GM12878 (cell line): ENCODE measurements at regions not wholly inside any gene's neighbourhood (a gene's known extent, or its start where the extent isn't known, plus 50 kb on each side); places are given as distances from the start of the nearest gene placed in this dataset.

Experiments used
- ATAC-seq: fragments of 200-7000 bp; cut with Tn5 transposase; 3 replicates; pipeline ENCODE4 v1.9.1; 2020; ENCODE audit warnings: mild to moderate bottlenecking, moderate library complexity
- BruUV-seq: library from RNA; stranded (reverse); fragments of 400-500 nt; replicated peaks from 2 replicates; lab custom pipeline; 2021; lab: Mats Ljungman, UMichigan
- CTCF ChIA-PET: fragments of 300-600 bp; sonication (Branson Sonifier 250); formaldehyde crosslinking; extraction: SDS; loops from one replicate; lab custom pipeline; 2021; ENCODE audit warnings: inconsistent platforms; lab: Yijun Ruan, JAX
- POLR2A ChIA-PET: fragments of 350-600 bp; formaldehyde crosslinking; extraction: SDS; loops from one replicate; lab custom pipeline; 2021; ENCODE audit warnings: inconsistent platforms; lab: Charles Lee
- RAD21 ChIA-PET: fragments of 300-600 bp; sonication (Branson Sonifier 250); formaldehyde crosslinking; loops from one replicate; lab custom pipeline; 2023; ENCODE audit warnings: antibody characterized with exemption; ENCODE audit not compliant: unreplicated experiment; lab: Charles Lee
- SMC1A ChIA-PET: fragments of 300-600 bp; sonication (Branson Sonifier 250); formaldehyde crosslinking; loops from one replicate; lab custom pipeline; 2023; ENCODE audit not compliant: unreplicated experiment, uncharacterized antibody; lab: Charles Lee
- DNase-seq: peaks from one replicate; pipeline ENCODE4 v3.0.0-alpha.2; 2011; ENCODE audit warnings: low read depth, low spot score
- FAIRE-seq: peaks from 3 replicates; lab custom pipeline; 2011; peaks lifted over from hg19 to GRCh38; lab: Jason Lieb, UNC
- H2AFZ ChIP-seq: 2 replicates; pipeline ENCODE4 v1.6.0; 2011; ENCODE audit warnings: low read depth, low read length, control low read depth; ENCODE audit not compliant: control insufficient read depth
- H3K27ac ChIP-seq: 2 replicates; pipeline ENCODE4 v1.5.1; 2011; ENCODE audit warnings: control low read depth; ENCODE audit not compliant: control insufficient read depth, insufficient read depth
- H3K27me3 ChIP-seq, 2 experiments: replicated peaks in 1 of 2; 2 replicates each; pipeline versions ENCODE4 v1.6.0 to v1.6.1; 2011; ENCODE audit warnings: low read length in 1 of 2; ENCODE audit not compliant: control insufficient read depth in 2 of 2, insufficient read depth in 2 of 2
- H3K36me3 ChIP-seq, 2 experiments: 2 replicates each; pipeline ENCODE4 v1.5.1; 2011; ENCODE audit warnings: low read length in 1 of 2; ENCODE audit not compliant: control insufficient read depth in 2 of 2, insufficient read depth in 2 of 2
- H3K4me1 ChIP-seq: 2 replicates; pipeline ENCODE4 v1.6.1; 2011; ENCODE audit warnings: mild to moderate bottlenecking, low read length, moderate library complexity, mixed read lengths; ENCODE audit not compliant: control insufficient read depth, insufficient read depth
- H3K4me2 ChIP-seq: 2 replicates; pipeline ENCODE4 v1.6.0; 2011; ENCODE audit warnings: control low read depth; ENCODE audit not compliant: control insufficient read depth, insufficient read depth
- H3K4me3 ChIP-seq: fragments of 200-600 bp; sonication (generic); 2 replicates; pipeline ENCODE4 v1.5.1; 2016
- H3K79me2 ChIP-seq: 2 replicates; pipeline ENCODE4 v1.6.0; 2011; ENCODE audit warnings: low read length; ENCODE audit not compliant: control insufficient read depth, insufficient read depth
- H3K9ac ChIP-seq: 2 replicates; pipeline ENCODE4 v1.8.0; 2011; ENCODE audit warnings: low read length, control low read depth, mixed read lengths; ENCODE audit not compliant: control insufficient read depth, insufficient read depth
- H3K9me3 ChIP-seq: replicated peaks from 3 replicates; pipeline ENCODE4 v1.5.1; 2011; ENCODE audit warnings: mild to moderate bottlenecking, low read length; ENCODE audit not compliant: control insufficient read depth, insufficient read depth
- H4K20me1 ChIP-seq: 2 replicates; pipeline ENCODE4 v1.6.0; 2011; ENCODE audit not compliant: control insufficient read depth, insufficient read depth
- BHLHE40 ChIP-seq, 2 experiments: fragments of 450-650 bp in 1 of 2; IDR thresholded peaks; 2 replicates each; pipeline ENCODE4 v1.6.1; 2011 to 2017; ENCODE audit warnings: low read depth in 2 of 2, borderline replicate concordance in 1 of 2, improper control_type of control experiment in 1 of 2, low read length in 1 of 2, mild to moderate bottlenecking in 1 of 2
- CBX3 ChIP-seq: fragments of 200-600 bp; sonication (generic); IDR thresholded peaks from 2 replicates; pipeline ENCODE4 v1.6.1; 2016; ENCODE audit warnings: low read depth, borderline replicate concordance
- CEBPB ChIP-seq, 2 experiments: fragments of 150-350 bp in 1 of 2; IDR thresholded peaks; 2 replicates each; pipeline ENCODE4 v1.6.1; 2012 to 2014; ENCODE audit warnings: low read depth in 2 of 2, low read length in 2 of 2, borderline replicate concordance in 1 of 2, inconsistent platforms in 1 of 2
- DPF2 ChIP-seq: fragments of 450-650 bp; IDR thresholded peaks from 2 replicates; pipeline ENCODE4 v1.6.1; 2017; ENCODE audit warnings: mild to moderate bottlenecking
- HDAC2 ChIP-seq: fragments of 200-600 bp; sonication (generic); IDR thresholded peaks from 2 replicates; pipeline ENCODE4 v1.6.1; 2017
- HDAC6 ChIP-seq: fragments of 200-600 bp; sonication (generic); IDR thresholded peaks from one replicate; pipeline ENCODE4 v1.8.0; 2017; ENCODE audit warnings: antibody characterized with exemption; ENCODE audit not compliant: unreplicated experiment
- KAT2A ChIP-seq: conservative IDR thresholded peaks from 2 replicates; pipeline ENCODE4 v1.6.1; 2011; ENCODE audit warnings: low read depth, low read length; ENCODE audit not compliant: control insufficient read depth
- KDM1A ChIP-seq: fragments of 200-600 bp; sonication (generic); IDR thresholded peaks from 2 replicates; pipeline ENCODE4 v1.6.1; 2016; ENCODE audit warnings: borderline replicate concordance
- MXI1 ChIP-seq: fragments of 150-350 bp; IDR thresholded peaks from 2 replicates; pipeline ENCODE4 v1.6.1; 2011; ENCODE audit warnings: low read depth, mild to moderate bottlenecking, inconsistent platforms, low read length, improper control_type of control experiment
- NR2C1 ChIP-seq: fragments of 450-650 bp; IDR thresholded peaks from 2 replicates; pipeline ENCODE4 v1.6.1; 2017; ENCODE audit warnings: antibody characterized with exemption, mild to moderate bottlenecking, moderate library complexity
- POLR2AphosphoS2 ChIP-seq: IDR thresholded peaks from 2 replicates; pipeline ENCODE4 v1.6.1; 2011; ENCODE audit warnings: low read depth, mild to moderate bottlenecking, low read length, improper control_type of control experiment, moderate library complexity
- RBBP5 ChIP-seq: fragments of 200-600 bp; sonication (generic); conservative IDR thresholded peaks from 2 replicates; pipeline ENCODE4 v1.6.1; 2016
- RUNX3 ChIP-seq: IDR thresholded peaks from 2 replicates; pipeline ENCODE4 v1.6.1; 2012; ENCODE audit warnings: low read length, inconsistent platforms
- SPI1 ChIP-seq: IDR thresholded peaks from 2 replicates; pipeline ENCODE4 v1.6.1; 2011; ENCODE audit warnings: low read depth, mild to moderate bottlenecking, low read length, moderate library complexity, borderline replicate concordance; ENCODE audit not compliant: insufficient read depth
- STAT3 ChIP-seq: IDR thresholded peaks from 2 replicates; pipeline ENCODE4 v1.6.1; 2011; ENCODE audit warnings: low read depth, low read length, improper control_type of control experiment
- TAF1 ChIP-seq: IDR thresholded peaks from 2 replicates; pipeline ENCODE4 v1.6.1; 2011; ENCODE audit warnings: mild to moderate bottlenecking, low read depth, low read length, borderline replicate concordance
- ZSCAN29 ChIP-seq: fragments of 450-650 bp; IDR thresholded peaks from 2 replicates; pipeline ENCODE4 v1.6.1; 2017; ENCODE audit warnings: mild to moderate bottlenecking, moderate library complexity
- ZZZ3 ChIP-seq: IDR thresholded peaks from 2 replicates; pipeline ENCODE4 v1.6.1; 2011; ENCODE audit warnings: low read depth; ENCODE audit not compliant: control insufficient read depth, insufficient read length
- WGBS: methylation state at CpG from one replicate; pipeline ENCODE4 v1.1.6; 2016; ENCODE audit warnings: low lambda C conversion rate; ENCODE audit not compliant: insufficient replicate concordance, insufficient coverage; ENCODE audit errors: missing lambda C conversion rate; 5-methylcytosine and 5-hydroxymethylcytosine counted together
- in situ Hi-C: fragments of 300-500 bp; cut with MboI; formaldehyde crosslinking; loops from 9 replicates; pipeline ENCODE4 v1.14.3; 2018; ENCODE audit warnings: mixed read lengths
- intact Hi-C: fragments of 100-400 bp; cut with micrococcal nuclease; formaldehyde crosslinking; loops from one replicate; pipeline ENCODE4 v1.14.2; 2022; ENCODE audit not compliant: unreplicated experiment
- TF ChIP-seq, protein P1 (sequence below): fragments of 450-650 bp; IDR thresholded peaks from 2 replicates; pipeline ENCODE4 v1.6.1; 2018; ENCODE audit warnings: mild to moderate bottlenecking, low read depth, moderate library complexity; ENCODE audit not compliant: partially characterized antibody

DNA sequence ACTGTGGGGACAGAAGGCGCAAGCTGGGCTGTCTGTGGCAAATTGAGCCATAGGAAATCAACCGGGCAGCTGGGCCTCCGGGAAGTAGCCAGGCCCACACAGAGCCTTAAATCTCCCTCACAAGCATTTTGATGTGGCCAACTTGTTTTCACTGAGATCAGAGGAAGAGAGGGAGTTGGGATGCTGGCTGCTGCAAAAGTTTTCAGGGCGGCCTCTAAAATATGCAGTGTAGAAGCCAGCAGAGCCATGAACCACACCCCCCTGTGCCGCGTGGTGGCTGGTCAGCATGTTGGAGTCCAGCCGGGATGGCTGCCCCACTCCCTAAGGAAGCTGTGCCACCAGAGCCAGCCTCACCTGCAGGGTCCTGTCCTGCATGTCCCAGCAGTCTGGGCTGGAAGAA is 167.4 kb downstream of the CDC5L start:
- intact Hi-C loops: no loop called here
- Histone ChIP-seq H3K27ac (no peak overlapping the region), H3K79me2 (no peaks in the 10 kb centered on the region), H3K4me2 (no peak overlapping the region), H4K20me1 (no peaks in the 10 kb centered on the region), H3K9me3 (no peaks in the 10 kb centered on the region), H3K4me3 (no peak overlapping the region), H3K36me3 (no peaks in the 10 kb centered on the region), H2AFZ (no peak overlapping the region), H3K27me3 (peaks cover 0 to 1% of the 10 kb centered on the region in 2 experiments; a peak in 1 of 4 replicates), H3K4me1 (no peaks in the 10 kb centered on the region), H3K9ac (no peak overlapping the region)
- ChIA-PET POLR2A (no interaction called here), CTCF (no interaction called here), SMC1A (no interaction called here), RAD21 (no interaction called here)
- in situ Hi-C loops: no loop called here
- no TSS peak for BruUV-seq
- FAIRE-seq (no peak), DNase-seq (no peak), ATAC-seq (no peak)
- WGBS: 61% methylated on average over 7 of the region's 7 CpGs
- TF ChIP-seq NR2C1: no peak
- TF ChIP-seq TAF1: no peak
- no peak for TF ChIP-seq POLR2AphosphoS2
- no peak for TF ChIP-seq KAT2A
- TF ChIP-seq, protein P1, sequence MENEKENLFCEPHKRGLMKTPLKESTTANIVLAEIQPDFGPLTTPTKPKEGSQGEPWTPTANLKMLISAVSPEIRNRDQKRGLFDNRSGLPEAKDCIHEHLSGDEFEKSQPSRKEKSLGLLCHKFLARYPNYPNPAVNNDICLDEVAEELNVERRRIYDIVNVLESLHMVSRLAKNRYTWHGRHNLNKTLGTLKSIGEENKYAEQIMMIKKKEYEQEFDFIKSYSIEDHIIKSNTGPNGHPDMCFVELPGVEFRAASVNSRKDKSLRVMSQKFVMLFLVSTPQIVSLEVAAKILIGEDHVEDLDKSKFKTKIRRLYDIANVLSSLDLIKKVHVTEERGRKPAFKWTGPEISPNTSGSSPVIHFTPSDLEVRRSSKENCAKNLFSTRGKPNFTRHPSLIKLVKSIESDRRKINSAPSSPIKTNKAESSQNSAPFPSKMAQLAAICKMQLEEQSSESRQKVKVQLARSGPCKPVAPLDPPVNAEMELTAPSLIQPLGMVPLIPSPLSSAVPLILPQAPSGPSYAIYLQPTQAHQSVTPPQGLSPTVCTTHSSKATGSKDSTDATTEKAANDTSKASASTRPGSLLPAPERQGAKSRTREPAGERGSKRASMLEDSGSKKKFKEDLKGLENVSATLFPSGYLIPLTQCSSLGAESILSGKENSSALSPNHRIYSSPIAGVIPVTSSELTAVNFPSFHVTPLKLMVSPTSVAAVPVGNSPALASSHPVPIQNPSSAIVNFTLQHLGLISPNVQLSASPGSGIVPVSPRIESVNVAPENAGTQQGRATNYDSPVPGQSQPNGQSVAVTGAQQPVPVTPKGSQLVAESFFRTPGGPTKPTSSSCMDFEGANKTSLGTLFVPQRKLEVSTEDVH: no peak
- no peak for TF ChIP-seq HDAC6
- no peak for TF ChIP-seq HDAC2
- no peak for TF ChIP-seq SPI1
- TF ChIP-seq CBX3: no peak
- TF ChIP-seq DPF2: no peak
- TF ChIP-seq MXI1: no peak
- no peak for TF ChIP-seq ZSCAN29
- TF ChIP-seq RBBP5: no peak
- no peak for TF ChIP-seq CEBPB (IDR thresholded peaks at IDR 0.05; ENCODE audit: borderline replicate concordance in 1 of 2, low read depth in 2 of 2, low read length in 2 of 2)
- TF ChIP-seq BHLHE40 (IDR thresholded peaks at IDR 0.05; ENCODE audit: borderline replicate concordance in 1 of 2, low read depth in 2 of 2, low read length in 1 of 2): no peak
- TF ChIP-seq KDM1A: no peak
- no peak for TF ChIP-seq ZZZ3
- TF ChIP-seq RUNX3: no peak
- TF ChIP-seq STAT3: no peak
